ENCODE measurements at regions not wholly inside any gene's neighbourhood (a gene's known extent, or its start where the extent isn't known, plus 50 kb on each side); places are given as distances from the start of the nearest gene placed in this dataset.

DNA sequence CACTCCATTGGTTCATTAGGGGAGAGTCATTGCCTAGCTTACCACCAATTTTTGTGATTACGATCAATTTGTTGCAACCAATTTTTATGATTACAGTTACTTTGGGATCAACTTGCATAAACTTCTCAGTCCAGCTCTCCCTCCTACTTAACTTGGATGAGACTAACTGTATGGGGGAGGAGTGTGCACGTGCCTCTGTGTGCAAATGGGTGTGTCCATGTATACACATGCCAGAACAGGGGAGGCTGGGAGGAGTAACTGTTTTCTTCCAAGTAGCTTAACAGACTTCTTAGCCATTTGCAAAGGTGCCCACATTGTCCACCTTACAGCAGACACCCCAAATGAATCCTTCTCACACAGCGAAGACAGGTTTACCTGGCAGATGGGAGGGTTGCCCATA, 117.7 kb upstream of the VCX3B start:
- TF ChIP-seq POLR2A (IDR thresholded peaks at IDR 0.05; ENCODE audit: low read length) (no peak), GATA1 (IDR thresholded peaks at IDR 0.05; ENCODE audit: low read depth, low read length) (no peak)

Measured in erythroblast (primary cell).